ENCODE measurements at regions not wholly inside any gene's neighbourhood (a gene's known extent, or its start where the extent isn't known, plus 50 kb on each side); places are given as distances from the start of the nearest gene placed in this dataset.
"Not testable (repeated sequence)": the region's sequence is repeated elsewhere in the genome, so short reads cannot be mapped to it uniquely, and the experiment has no call there.

- Mint-ChIP-seq H3K9me3 (no peaks in the 10 kb centered on the region), H3K36me3 (ENCODE audit: low read depth) (no peaks in the 10 kb centered on the region), H3K4me1 (ENCODE audit: low read depth) (no peaks in the 10 kb centered on the region), H3K27ac (no peak overlapping the region), H3K4me3 (no peak overlapping the region), H3K27me3 (ENCODE audit: insufficient read depth) (peaks cover 9% of the 10 kb centered on the region)
- intact Hi-C loops (cut with micrococcal nuclease): no loop called here
- DNase-seq (ENCODE audit: low spot score): no peak
Measured at GRCh38 chr3:102715030-102715697, 280.3 kb downstream of the ZPLD1 start.

GRCh38 chr3:102718651-102719050 lies 283.8 kb downstream of the ZPLD1 start:
- Mint-ChIP-seq H3K4me3 (no peak overlapping the region), H3K27ac (no peak overlapping the region), H3K27me3 (ENCODE audit: insufficient read depth) (no peaks in the 10 kb centered on the region), H3K36me3 (ENCODE audit: low read depth) (no peaks in the 10 kb centered on the region), H3K9me3 (no peaks in the 10 kb centered on the region), H3K4me1 (ENCODE audit: low read depth) (no peaks in the 10 kb centered on the region)
- no peak for DNase-seq (ENCODE audit: low spot score)
- intact Hi-C loops (cut with micrococcal nuclease): no loop called here

GRCh38 chr3:102722317-102722716 lies 287.5 kb downstream of the ZPLD1 start:
- intact Hi-C loops (cut with micrococcal nuclease): no loop called here
- no peak overlapping the region for H3K4me3 Mint-ChIP-seq
- no peak overlapping the region for H3K27ac Mint-ChIP-seq
- no peaks in the 10 kb centered on the region for H3K4me1 Mint-ChIP-seq (ENCODE audit: low read depth)
- H3K36me3 Mint-ChIP-seq (ENCODE audit: low read depth): no peaks in the 10 kb centered on the region
- no peaks in the 10 kb centered on the region for H3K27me3 Mint-ChIP-seq (ENCODE audit: insufficient read depth)
- DNase-seq (ENCODE audit: low spot score): no peak
- H3K9me3 Mint-ChIP-seq: no peaks in the 10 kb centered on the region

GRCh38 chr3:102727340-102727739 lies 292.5 kb downstream of the ZPLD1 start:
- Mint-ChIP-seq H3K4me1 (ENCODE audit: low read depth) (no peaks in the 10 kb centered on the region), H3K27me3 (ENCODE audit: insufficient read depth) (peaks cover 1% of the 10 kb centered on the region), H3K27ac (no peak overlapping the region), H3K36me3 (ENCODE audit: low read depth) (no peaks in the 10 kb centered on the region), H3K9me3 (no peaks in the 10 kb centered on the region), H3K4me3 (no peak overlapping the region)
- no peak for DNase-seq (ENCODE audit: low spot score)
- intact Hi-C loops (cut with micrococcal nuclease): no loop called here

GRCh38 chr3:102732581-102732980 lies 297.8 kb downstream of the ZPLD1 start:
- DNase-seq (ENCODE audit: low spot score); H3K27ac Mint-ChIP-seq; H3K27me3 Mint-ChIP-seq (ENCODE audit: insufficient read depth); intact Hi-C loops (cut with micrococcal nuclease); H3K4me1 Mint-ChIP-seq (ENCODE audit: low read depth); H3K9me3 Mint-ChIP-seq; H3K4me3 Mint-ChIP-seq; H3K36me3 Mint-ChIP-seq (ENCODE audit: low read depth): not testable (repeated sequence)

- Mint-ChIP-seq H3K9me3 (no peaks in the 10 kb centered on the region), H3K36me3 (ENCODE audit: low read depth) (no peaks in the 10 kb centered on the region), H3K27ac (no peak overlapping the region), H3K4me1 (ENCODE audit: low read depth) (no peaks in the 10 kb centered on the region), H3K4me3 (no peak overlapping the region), H3K27me3 (ENCODE audit: insufficient read depth) (peaks cover 5% of the 10 kb centered on the region)
- intact Hi-C loops (cut with micrococcal nuclease): no loop called here
- no peak for DNase-seq (ENCODE audit: low spot score)
Measured at GRCh38 chr3:102733791-102734563, 299.2 kb downstream of the ZPLD1 start.

GRCh38 chr3:102735311-102735710 lies 300.5 kb downstream of the ZPLD1 start:
- no peaks in the 10 kb centered on the region for H3K9me3 Mint-ChIP-seq
- intact Hi-C loops (cut with micrococcal nuclease): no loop called here
- DNase-seq (ENCODE audit: low spot score): no peak
- H3K4me1 Mint-ChIP-seq (ENCODE audit: low read depth): no peaks in the 10 kb centered on the region
- peaks cover 4% of the 10 kb centered on the region for H3K27me3 Mint-ChIP-seq (ENCODE audit: insufficient read depth)
- no peak overlapping the region for H3K4me3 Mint-ChIP-seq
- H3K36me3 Mint-ChIP-seq (ENCODE audit: low read depth): no peaks in the 10 kb centered on the region
- no peak overlapping the region for H3K27ac Mint-ChIP-seq

GRCh38 chr3:102736288-102736974 lies 301.6 kb downstream of the ZPLD1 start:
- H3K4me1 Mint-ChIP-seq (ENCODE audit: low read depth): no peaks in the 10 kb centered on the region
- H3K27me3 Mint-ChIP-seq (ENCODE audit: insufficient read depth): peaks cover 4% of the 10 kb centered on the region
- no peaks in the 10 kb centered on the region for H3K36me3 Mint-ChIP-seq (ENCODE audit: low read depth)
- no peak for DNase-seq (ENCODE audit: low spot score)
- no peak overlapping the region for H3K4me3 Mint-ChIP-seq
- intact Hi-C loops (cut with micrococcal nuclease): no loop called here
- H3K27ac Mint-ChIP-seq: no peak overlapping the region
- no peaks in the 10 kb centered on the region for H3K9me3 Mint-ChIP-seq

- DNase-seq (ENCODE audit: low spot score): no peak
- intact Hi-C loops (cut with micrococcal nuclease): no loop called here
- Mint-ChIP-seq H3K4me1 (ENCODE audit: low read depth) (no peaks in the 10 kb centered on the region), H3K9me3 (no peaks in the 10 kb centered on the region), H3K27ac (no peak overlapping the region), H3K27me3 (ENCODE audit: insufficient read depth) (peaks cover 4% of the 10 kb centered on the region), H3K4me3 (no peak overlapping the region), H3K36me3 (ENCODE audit: low read depth) (no peaks in the 10 kb centered on the region)
Measured at GRCh38 chr3:102736975-102737304, 302.1 kb downstream of the ZPLD1 start.

- H3K27me3 Mint-ChIP-seq (ENCODE audit: insufficient read depth): peaks cover 4% of the 10 kb centered on the region
- no peaks in the 10 kb centered on the region for H3K9me3 Mint-ChIP-seq
- no peaks in the 10 kb centered on the region for H3K4me1 Mint-ChIP-seq (ENCODE audit: low read depth)
- H3K4me3 Mint-ChIP-seq: no peak overlapping the region
- no peak overlapping the region for H3K27ac Mint-ChIP-seq
- no peak for DNase-seq (ENCODE audit: low spot score)
- no peaks in the 10 kb centered on the region for H3K36me3 Mint-ChIP-seq (ENCODE audit: low read depth)
- intact Hi-C loops (cut with micrococcal nuclease): no loop called here
Measured at GRCh38 chr3:102737353-102737752, 302.5 kb downstream of the ZPLD1 start.

GRCh38 chr3:102741105-102741504 lies 306.3 kb downstream of the ZPLD1 start:
- Mint-ChIP-seq H3K36me3 (ENCODE audit: low read depth) (no peaks in the 10 kb centered on the region), H3K27me3 (ENCODE audit: insufficient read depth) (no peaks in the 10 kb centered on the region), H3K4me3 (no peak overlapping the region), H3K9me3 (no peaks in the 10 kb centered on the region), H3K4me1 (ENCODE audit: low read depth) (no peaks in the 10 kb centered on the region), H3K27ac (no peak overlapping the region)
- DNase-seq (ENCODE audit: low spot score): no peak
- intact Hi-C loops (cut with micrococcal nuclease): no loop called here

GRCh38 chr3:102741694-102742093 lies 306.9 kb downstream of the ZPLD1 start:
- Mint-ChIP-seq H3K36me3 (ENCODE audit: low read depth) (no peaks in the 10 kb centered on the region), H3K9me3 (no peaks in the 10 kb centered on the region), H3K4me3 (no peak overlapping the region), H3K4me1 (ENCODE audit: low read depth) (no peaks in the 10 kb centered on the region), H3K27me3 (ENCODE audit: insufficient read depth) (no peaks in the 10 kb centered on the region), H3K27ac (no peak overlapping the region)
- DNase-seq (ENCODE audit: low spot score): no peak
- intact Hi-C loops (cut with micrococcal nuclease): no loop called here

- Mint-ChIP-seq H3K4me1 (ENCODE audit: low read depth) (no peaks in the 10 kb centered on the region), H3K27ac (no peak overlapping the region), H3K27me3 (ENCODE audit: insufficient read depth) (no peaks in the 10 kb centered on the region), H3K9me3 (no peaks in the 10 kb centered on the region), H3K36me3 (ENCODE audit: low read depth) (no peaks in the 10 kb centered on the region), H3K4me3 (no peak overlapping the region)
- intact Hi-C loops (cut with micrococcal nuclease): no loop called here
- no peak for DNase-seq (ENCODE audit: low spot score)
Measured at GRCh38 chr3:102745881-102746280, 311.1 kb downstream of the ZPLD1 start.
